Gastrocnemius medialis (tissue), 4 donors: ENCODE measurements at regions not wholly inside any gene's neighbourhood (a gene's known extent, or its start where the extent isn't known, plus 50 kb on each side); places are given as distances from the start of the nearest gene placed in this dataset.

Experiments
- POLR2A ChIP-seq, 2 donors: fragments of 450-650 bp; IDR thresholded peaks; one replicate each; pipeline ENCODE4 v1.6.1; 2017; ENCODE audit warnings: antibody characterized with exemption in 2 of 2, mild to moderate bottlenecking in 2 of 2, moderate library complexity in 2 of 2
- TF ChIP-seq, protein P1 (sequence below), 5 experiments: fragments of 450-650 bp in 3 of 5; fragments of 200-600 bp in 2 of 5; sonication (generic) in 2 of 5; IDR thresholded peaks in 4 of 5; conservative IDR thresholded peaks in 1 of 5; 1 replicate in 4 of 5; 2 replicates in 1 of 5; pipeline ENCODE4 v1.5.1; 2016 to 2019; ENCODE audit warnings: antibody characterized with exemption in 5 of 5, mild to moderate bottlenecking in 3 of 5, moderate library complexity in 3 of 5

DNA sequence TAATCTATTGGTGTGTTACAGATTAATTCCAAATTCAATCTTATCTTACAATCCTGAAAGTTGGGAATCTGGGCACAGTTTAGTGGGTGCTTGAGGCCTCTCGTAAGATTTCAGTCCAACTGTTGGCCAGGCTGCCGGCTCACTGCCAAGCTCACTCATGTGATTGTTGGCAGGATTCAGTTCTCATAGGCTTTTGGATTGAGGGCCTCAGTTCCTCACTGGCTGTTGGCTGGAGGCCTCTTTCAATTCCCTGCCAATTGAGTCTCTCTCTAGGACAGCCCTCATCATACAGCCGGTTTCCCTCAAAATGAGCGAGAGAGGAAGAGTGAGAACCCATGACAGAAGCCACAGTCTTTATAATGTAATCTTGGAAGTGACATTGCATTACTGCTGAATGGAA, 123.5 kb upstream of the FBXO33 start:
- TF ChIP-seq, protein P1, sequence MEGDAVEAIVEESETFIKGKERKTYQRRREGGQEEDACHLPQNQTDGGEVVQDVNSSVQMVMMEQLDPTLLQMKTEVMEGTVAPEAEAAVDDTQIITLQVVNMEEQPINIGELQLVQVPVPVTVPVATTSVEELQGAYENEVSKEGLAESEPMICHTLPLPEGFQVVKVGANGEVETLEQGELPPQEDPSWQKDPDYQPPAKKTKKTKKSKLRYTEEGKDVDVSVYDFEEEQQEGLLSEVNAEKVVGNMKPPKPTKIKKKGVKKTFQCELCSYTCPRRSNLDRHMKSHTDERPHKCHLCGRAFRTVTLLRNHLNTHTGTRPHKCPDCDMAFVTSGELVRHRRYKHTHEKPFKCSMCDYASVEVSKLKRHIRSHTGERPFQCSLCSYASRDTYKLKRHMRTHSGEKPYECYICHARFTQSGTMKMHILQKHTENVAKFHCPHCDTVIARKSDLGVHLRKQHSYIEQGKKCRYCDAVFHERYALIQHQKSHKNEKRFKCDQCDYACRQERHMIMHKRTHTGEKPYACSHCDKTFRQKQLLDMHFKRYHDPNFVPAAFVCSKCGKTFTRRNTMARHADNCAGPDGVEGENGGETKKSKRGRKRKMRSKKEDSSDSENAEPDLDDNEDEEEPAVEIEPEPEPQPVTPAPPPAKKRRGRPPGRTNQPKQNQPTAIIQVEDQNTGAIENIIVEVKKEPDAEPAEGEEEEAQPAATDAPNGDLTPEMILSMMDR (IDR thresholded peaks at IDR 0.05 in 4 of 5, conservative IDR thresholded peaks at IDR 0.05 in 1 of 5) = no peak
- TF ChIP-seq POLR2A (IDR thresholded peaks at IDR 0.05) = no peak
